MM.1S (cell line): ENCODE measurements at regions not wholly inside any gene's neighbourhood (a gene's known extent, or its start where the extent isn't known, plus 50 kb on each side); places are given as distances from the start of the nearest gene placed in this dataset.

Experiments
- CTCF ChIP-seq: fragments of 300-600 bp; sonication (generic); IDR thresholded peaks from 2 replicates; pipeline ENCODE4 v1.5.1; 2016; ENCODE audit warnings: antibody characterized with exemption, low read length, mixed read lengths
- EZH2 ChIP-seq: fragments of 300-600 bp; sonication (generic); optimal IDR thresholded peaks from 2 replicates; pipeline ENCODE3; 2017; ENCODE audit warnings: low read depth, mild to moderate bottlenecking, antibody characterized with exemption, low read length, mixed read lengths

- TF ChIP-seq CTCF, result no peak
- no peak for TF ChIP-seq EZH2
These were observed 979.0 kb downstream of the TMTC2 start for GRCh38 chr12:83665634-83666218.
